K562 (cell line): ENCODE measurements at regions not wholly inside any gene's neighbourhood (a gene's known extent, or its start where the extent isn't known, plus 50 kb on each side); places are given as distances from the start of the nearest gene placed in this dataset.

Experiments used
- CREB1 ChIP-seq, 2 experiments: sonication (generic) in 1 of 2; formaldehyde crosslinking in 1 of 2; IDR thresholded peaks; 2 replicates each; pipeline versions ENCODE4 v1.6.1 to v1.8.0; 2012 to 2022; ENCODE audit warnings: inconsistent platforms in 1 of 2, mild to moderate bottlenecking in 1 of 2, missing genetic modification reagents in 1 of 2, moderate library complexity in 1 of 2
- EHMT2 ChIP-seq: fragments of 450-650 bp; IDR thresholded peaks from 2 replicates; pipeline ENCODE4 v1.6.1; 2018; ENCODE audit warnings: antibody characterized with exemption
- FOXK2 ChIP-seq, 2 experiments: fragments of 450-650 bp; IDR thresholded peaks in 1 of 2; conservative IDR thresholded peaks in 1 of 2; 2 replicates each; pipeline ENCODE4 v1.6.1; 2016; ENCODE audit warnings: low read depth in 2 of 2, mild to moderate bottlenecking in 1 of 2
- GABPB2 ChIP-seq: fragments of 250-450 bp; sonication (Bioruptor Pico); conservative IDR thresholded peaks from 2 replicates; pipeline ENCODE4 v1.5.1; 2021; ENCODE audit warnings: mild to moderate bottlenecking
- HMG20B ChIP-seq: fragments of 250-450 bp; sonication (Bioruptor Pico); IDR thresholded peaks from 2 replicates; pipeline ENCODE4 v1.5.0; 2021; ENCODE audit warnings: mild to moderate bottlenecking
- HOXB6 ChIP-seq: fragments of 250-450 bp; sonication (Bioruptor Pico); IDR thresholded peaks from 2 replicates; pipeline ENCODE4 v1.5.1; 2022; ENCODE audit warnings: mild to moderate bottlenecking, borderline replicate concordance
- ILK ChIP-seq: fragments of 450-650 bp; IDR thresholded peaks from 2 replicates; pipeline ENCODE4 v1.6.1; 2016; ENCODE audit warnings: missing genetic modification characterization, low read depth, mild to moderate bottlenecking, missing compliant biosample characterization, moderate library complexity, borderline replicate concordance
- KLF1 ChIP-seq: fragments of 450-650 bp; IDR thresholded peaks from 2 replicates; pipeline ENCODE4 v1.6.1; 2016; ENCODE audit warnings: missing genetic modification characterization, missing compliant biosample characterization
- MAFK ChIP-seq: IDR thresholded peaks from 2 replicates; pipeline ENCODE4 v1.6.1; 2011; ENCODE audit warnings: low read length, improper control_type of control experiment
- MAZ ChIP-seq, 2 experiments: fragments of 450-650 bp in 1 of 2; sonication (generic) in 1 of 2; formaldehyde crosslinking; IDR thresholded peaks in 1 of 2; conservative IDR thresholded peaks in 1 of 2; 2 replicates each; pipeline versions ENCODE4 v1.4.0 to v1.5.0; 2020; ENCODE audit warnings: mild to moderate bottlenecking in 1 of 2, missing genetic modification reagents in 1 of 2
- NCOA4 ChIP-seq: fragments of 450-650 bp; IDR thresholded peaks from 2 replicates; pipeline ENCODE4 v1.6.1; 2018; ENCODE audit warnings: mild to moderate bottlenecking; ENCODE audit not compliant: partially characterized antibody
- NR2F6 ChIP-seq: fragments of 450-650 bp; formaldehyde crosslinking; IDR thresholded peaks from 2 replicates; pipeline ENCODE4 v1.4.0; 2020; ENCODE audit warnings: mild to moderate bottlenecking
- RCOR1 ChIP-seq, 2 experiments: IDR thresholded peaks; 2 replicates each; pipeline ENCODE4 v1.6.1; 2012; ENCODE audit warnings: low read depth in 2 of 2, low read length in 2 of 2, borderline replicate concordance in 1 of 2, improper control_type of control experiment in 1 of 2
- SREBF1 ChIP-seq: fragments of 150-350 bp; IDR thresholded peaks from 2 replicates; pipeline ENCODE4 v1.6.1; 2014; ENCODE audit warnings: antibody characterized with exemption, low read depth, low read length, borderline replicate concordance
- SRF ChIP-seq, 2 experiments: fragments of 250-450, 450-650 bp in 1 of 2; sonication (Bioruptor Pico) in 1 of 2; sonication (generic) in 1 of 2; formaldehyde crosslinking; IDR thresholded peaks; 2 replicates each; pipeline versions ENCODE4 v1.5.0 to v1.5.1; 2020 to 2022; ENCODE audit warnings: mild to moderate bottlenecking in 1 of 2, missing genetic modification reagents in 1 of 2
- STAT6 ChIP-seq: sonication (generic); formaldehyde crosslinking; IDR thresholded peaks from 2 replicates; pipeline ENCODE4 v1.8.1; 2023; ENCODE audit warnings: mild to moderate bottlenecking, missing genetic modification reagents
- TEAD1 ChIP-seq, 2 experiments: fragments of 450-650 bp in 1 of 2; sonication (generic) in 1 of 2; formaldehyde crosslinking; IDR thresholded peaks; 2 replicates each; pipeline versions ENCODE4 v1.4.0 to v1.8.0; 2020 to 2022; ENCODE audit warnings: mild to moderate bottlenecking in 2 of 2, missing genetic modification reagents in 1 of 2
- TOE1 ChIP-seq, 2 experiments: fragments of 450-650 bp in 1 of 2; sonication (generic) in 1 of 2; formaldehyde crosslinking in 1 of 2; IDR thresholded peaks; 2 replicates each; pipeline versions ENCODE4 v1.7.1 to v1.8.0; 2016 to 2022; ENCODE audit warnings: borderline replicate concordance in 2 of 2, mild to moderate bottlenecking in 2 of 2, antibody characterized with exemption in 1 of 2, inconsistent platforms in 1 of 2, low read depth in 1 of 2, missing genetic modification reagents in 1 of 2, moderate library complexity in 1 of 2
- TSHZ1 ChIP-seq: fragments of 250-450 bp; sonication (Bioruptor Pico); IDR thresholded peaks from 2 replicates; pipeline ENCODE4 v1.4.0; 2020; ENCODE audit warnings: mild to moderate bottlenecking, moderate library complexity
- ZBTB49 ChIP-seq: sonication (generic); formaldehyde crosslinking; IDR thresholded peaks from 2 replicates; pipeline ENCODE4 v1.8.0; 2022; ENCODE audit warnings: missing genetic modification reagents, mild to moderate bottlenecking, borderline replicate concordance

GRCh38 chr10:88120075-88120474, 256.6 kb downstream of the PTEN start (continued):
- TF ChIP-seq TOE1 (IDR thresholded peaks at IDR 0.05; ENCODE audit: borderline replicate concordance) = no peak
- no peak for TF ChIP-seq TOE1 (CRISPR knock-in tag; IDR thresholded peaks at IDR 0.05; ENCODE audit: borderline replicate concordance, low read depth)
- no peak for TF ChIP-seq TEAD1 (CRISPR knock-in tag; IDR thresholded peaks at IDR 0.05)
- no peak for TF ChIP-seq NR2F6 (CRISPR knock-in tag)
- no peak for TF ChIP-seq STAT6 (CRISPR knock-in tag)
- no peak for TF ChIP-seq GABPB2
- no peak for TF ChIP-seq KLF1 (tag)
- TF ChIP-seq CREB1 (IDR thresholded peaks at IDR 0.05) = no peak
- TF ChIP-seq CREB1 (CRISPR knock-in tag; IDR thresholded peaks at IDR 0.05) = no peak
- TF ChIP-seq NCOA4 = no peak
- no peak for TF ChIP-seq ZBTB49 (CRISPR knock-in tag)
- no peak for TF ChIP-seq TSHZ1
- TF ChIP-seq RCOR1 (IDR thresholded peaks at IDR 0.05; ENCODE audit: borderline replicate concordance in 1 of 2, low read depth in 2 of 2, low read length in 2 of 2) = no peak
- no peak for TF ChIP-seq SREBF1
- no peak for TF ChIP-seq MAFK
- no peak for TF ChIP-seq FOXK2 (conservative IDR thresholded peaks at IDR 0.05 in 1 of 2, IDR thresholded peaks at IDR 0.05 in 1 of 2; ENCODE audit: low read depth in 2 of 2)
- TF ChIP-seq SRF (CRISPR knock-in tag; IDR thresholded peaks at IDR 0.05) = no peak
- 0 out of 2 replicates have a peak, but pooled peaks have one; percentile 32 for TF ChIP-seq EHMT2
- TF ChIP-seq HMG20B (CRISPR knock-in tag) = no peak
- TF ChIP-seq MAZ (CRISPR knock-in tag; conservative IDR thresholded peaks at IDR 0.05 in 1 of 2, IDR thresholded peaks at IDR 0.05 in 1 of 2) = peak in 1 of 2 experiments; percentile 17; a peak in 1 of 4 replicates
- no peak for TF ChIP-seq ILK (tag)
- TF ChIP-seq HOXB6 = no peak
